GM18498 (cell line): ENCODE measurements at regions not wholly inside any gene's neighbourhood (a gene's known extent, or its start where the extent isn't known, plus 50 kb on each side); places are given as distances from the start of the nearest gene placed in this dataset.

Experiments used
- ATAC-seq: cut with Tn5 transposase; IDR thresholded peaks from one replicate; pipeline ENCODE4 v1.9.1; 2021; ENCODE audit warnings: mild to moderate bottlenecking, moderate library complexity; ENCODE audit not compliant: unreplicated experiment

DNA sequence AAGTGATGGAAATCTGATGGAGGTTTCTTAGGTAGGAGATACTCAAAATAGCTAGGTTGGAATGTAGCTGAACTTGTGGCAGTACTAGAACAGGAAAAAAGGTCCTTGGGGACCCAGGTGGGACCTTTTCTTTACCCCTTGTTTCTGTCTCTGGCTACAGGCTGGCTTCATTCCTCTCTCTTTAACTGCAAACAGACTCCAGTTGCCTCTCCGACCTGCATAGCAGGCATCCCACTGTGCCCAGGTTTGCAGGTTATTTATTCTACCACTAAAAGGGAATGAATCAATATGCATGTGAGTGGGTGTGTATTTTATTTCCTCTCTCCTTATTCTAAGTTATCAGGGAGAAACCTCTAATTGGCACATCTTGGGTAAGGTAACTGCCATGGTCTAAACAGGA lies 758.1 kb downstream of the MED13L start:
- no peak for ATAC-seq

GRCh38 chr12:115517913-115518312 lies 759.6 kb downstream of the MED13L start:
- ATAC-seq: no peak

DNA sequence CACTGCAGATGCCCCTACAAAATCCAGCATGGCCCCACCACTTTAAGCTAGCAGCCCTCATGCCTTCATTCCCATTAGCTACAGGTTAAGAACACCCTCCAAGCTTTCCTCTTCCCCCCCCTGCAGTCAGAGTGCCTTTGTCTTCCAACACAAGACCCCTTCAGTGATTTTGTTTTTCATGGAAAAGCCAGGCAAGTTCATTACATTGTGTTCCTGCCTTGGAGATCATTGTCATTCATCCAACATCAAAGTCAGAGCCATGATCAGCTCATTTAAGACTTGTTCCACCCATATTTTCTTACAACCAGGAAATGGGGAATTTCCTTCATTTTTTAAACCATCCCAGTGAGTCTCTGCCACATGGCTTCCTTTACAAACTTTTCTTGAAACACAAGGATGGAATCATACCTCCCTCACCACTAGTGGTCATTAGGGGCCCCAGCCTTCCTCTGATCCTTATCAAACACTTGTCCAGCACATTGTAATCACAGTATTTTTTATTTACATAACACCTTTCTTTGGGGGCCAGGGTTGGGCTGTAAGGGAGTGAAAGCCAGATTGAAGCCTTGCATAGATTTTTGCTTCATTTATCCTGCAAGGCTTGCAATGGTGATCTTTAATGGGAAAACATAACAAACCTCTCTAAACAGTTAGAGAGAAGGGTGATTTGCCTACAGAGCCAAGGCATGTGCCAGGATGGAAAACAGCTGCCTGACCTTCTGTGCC lies 765.3 kb downstream of the MED13L start:
- no peak for ATAC-seq

GRCh38 chr12:115511305-115511704 lies 766.2 kb downstream of the MED13L start:
- ATAC-seq: no peak

DNA sequence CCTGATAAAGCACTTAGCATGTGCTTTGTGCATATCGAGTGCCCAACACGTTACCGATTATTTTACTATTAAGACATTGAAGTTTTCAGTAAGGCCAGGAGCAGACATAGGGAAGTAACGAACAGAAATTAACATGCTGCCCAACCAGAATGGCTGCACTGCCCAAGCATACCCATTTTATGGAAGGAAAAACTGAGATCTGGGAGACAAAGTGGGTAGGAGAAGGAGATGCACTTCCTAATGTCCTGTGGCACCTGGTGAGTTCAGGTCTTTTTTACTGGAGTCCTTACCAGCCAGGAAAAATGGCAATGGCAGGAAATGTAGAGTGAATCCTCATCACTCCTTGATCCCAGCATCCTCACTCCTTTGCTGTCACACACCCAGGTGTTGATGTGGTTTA lies 768.5 kb downstream of the MED13L start:
- no peak for ATAC-seq

- no peak for ATAC-seq
Measured at GRCh38 chr12:115507951-115508722, 769.4 kb downstream of the MED13L start.

- no peak for ATAC-seq
Measured at GRCh38 chr12:115507560-115507889, 770.0 kb downstream of the MED13L start.

GRCh38 chr12:115506822-115507559 lies 770.5 kb downstream of the MED13L start:
- ATAC-seq: no peak

GRCh38 chr12:115504306-115505290 lies 772.9 kb downstream of the MED13L start:
- peak; percentile 63 for ATAC-seq

- no peak for ATAC-seq
Measured at GRCh38 chr12:115500872-115501271, 776.6 kb downstream of the MED13L start.

DNA sequence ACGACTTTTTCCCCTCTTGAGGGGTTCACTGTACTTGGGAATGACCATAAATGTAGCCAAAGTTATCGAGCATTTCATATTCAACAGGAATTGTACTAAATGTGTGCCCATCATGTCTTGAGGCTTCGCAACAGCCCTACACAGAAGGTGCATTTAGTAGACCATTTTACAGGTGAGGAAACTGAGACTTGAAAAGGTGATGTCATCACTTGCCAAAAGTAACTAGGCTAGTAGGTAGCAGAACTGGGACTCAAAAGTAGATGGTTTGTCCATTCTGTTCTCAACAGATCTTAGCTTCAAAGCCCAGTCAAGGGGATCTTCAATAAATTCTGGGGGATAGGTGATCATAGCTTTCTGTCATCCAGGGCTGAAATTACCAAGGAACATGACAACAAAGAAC lies 782.2 kb downstream of the MED13L start:
- ATAC-seq: no peak

DNA sequence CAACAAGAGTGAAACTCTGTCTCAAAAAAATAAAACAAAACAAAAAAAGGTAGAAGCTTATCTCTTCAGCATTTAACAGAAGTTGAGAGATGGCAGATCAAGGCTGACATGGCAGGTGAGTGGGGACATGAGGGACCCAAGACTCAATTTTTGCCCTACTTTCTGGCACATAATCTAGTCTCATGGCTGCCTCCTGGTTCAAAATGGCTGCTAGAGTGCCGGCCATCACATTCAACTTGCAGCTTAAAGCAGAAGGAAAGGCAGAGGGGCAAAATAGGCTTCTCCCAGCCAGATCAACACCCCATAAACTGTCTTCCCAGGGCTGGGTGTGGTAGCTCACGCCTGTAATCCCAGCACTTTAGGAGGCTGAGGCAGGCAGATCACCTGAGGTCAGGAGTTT lies 784.9 kb downstream of the MED13L start:
- ATAC-seq: no peak

- no peak for ATAC-seq
Measured at GRCh38 chr12:115491511-115492250, 785.8 kb downstream of the MED13L start.

DNA sequence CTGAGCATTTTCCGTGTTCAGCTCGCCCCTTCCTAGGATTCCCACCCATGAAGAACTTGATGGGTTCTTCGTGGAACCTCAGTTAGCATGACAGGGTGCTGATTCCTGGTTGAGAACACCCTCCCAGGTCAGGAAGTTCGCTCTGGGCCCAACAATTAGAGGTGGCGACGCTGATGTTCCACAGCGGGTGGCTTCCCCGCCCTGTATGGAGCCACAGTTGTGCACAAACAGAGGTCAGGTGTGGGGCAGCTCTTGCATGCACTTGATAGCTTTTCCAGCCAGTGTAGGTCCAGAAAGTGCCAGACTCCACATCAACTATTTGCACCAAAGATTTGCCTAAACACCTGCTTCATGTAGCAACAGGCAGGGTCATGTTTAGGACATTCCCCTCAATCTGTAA lies 788.2 kb downstream of the MED13L start:
- no peak for ATAC-seq

- no peak for ATAC-seq
Measured at GRCh38 chr12:115485967-115486366, 791.5 kb downstream of the MED13L start.

DNA sequence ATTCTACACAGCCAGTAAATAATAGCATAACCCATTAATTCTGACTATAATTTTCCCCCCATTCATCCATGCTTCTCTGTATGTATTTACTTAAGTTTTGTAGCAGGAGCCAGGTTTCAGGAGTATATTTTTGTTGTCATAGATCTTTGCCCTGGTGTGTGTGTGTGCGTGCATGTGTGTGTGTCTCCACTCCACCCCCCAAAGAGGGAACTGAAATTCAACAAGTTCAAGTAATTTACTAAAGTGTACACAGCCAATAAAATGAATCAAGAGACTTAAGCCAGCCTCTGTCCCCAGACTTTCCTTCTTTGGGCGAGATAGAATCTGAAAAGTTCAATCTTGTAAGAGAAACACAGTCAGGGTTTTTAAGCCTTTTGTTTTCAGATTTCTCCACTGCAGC lies 792.0 kb downstream of the MED13L start:
- no peak for ATAC-seq

- ATAC-seq: no peak
Measured at GRCh38 chr12:115482943-115483342, 794.5 kb downstream of the MED13L start.

- peak; percentile 52 for ATAC-seq
Measured at GRCh38 chr12:115481141-115481540, 796.4 kb downstream of the MED13L start.

DNA sequence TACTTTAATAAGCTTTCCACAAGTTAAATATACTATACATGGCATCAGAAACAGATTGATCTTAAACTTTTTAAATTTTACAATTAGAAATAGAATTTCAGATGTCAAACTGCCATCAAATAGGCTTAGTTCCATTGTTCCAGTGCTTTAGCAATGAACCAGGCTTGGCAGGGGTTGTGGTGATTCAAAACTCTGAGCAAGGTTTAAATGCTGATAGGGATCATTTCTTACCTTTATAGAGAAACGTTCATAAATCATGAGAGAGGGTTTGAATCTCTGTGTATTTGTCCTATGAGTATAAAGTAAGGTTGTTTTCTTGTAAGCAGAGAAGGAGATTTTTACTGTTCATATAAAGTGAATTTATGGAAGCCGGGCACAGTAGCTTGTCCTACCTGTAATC lies 794.5 kb upstream of the TBX3 start:
- ATAC-seq: no peak
